GM19043 (cell line): ENCODE measurements at regions not wholly inside any gene's neighbourhood (a gene's known extent, or its start where the extent isn't known, plus 50 kb on each side); places are given as distances from the start of the nearest gene placed in this dataset.
"Not testable (repeated sequence)": the region's sequence is repeated elsewhere in the genome, so short reads cannot be mapped to it uniquely, and the experiment has no call there.

Source experiments
- ATAC-seq: cut with Tn5 transposase; IDR thresholded peaks from one replicate; pipeline ENCODE4 v1.9.1; 2021; ENCODE audit warnings: low read depth; ENCODE audit not compliant: unreplicated experiment

DNA sequence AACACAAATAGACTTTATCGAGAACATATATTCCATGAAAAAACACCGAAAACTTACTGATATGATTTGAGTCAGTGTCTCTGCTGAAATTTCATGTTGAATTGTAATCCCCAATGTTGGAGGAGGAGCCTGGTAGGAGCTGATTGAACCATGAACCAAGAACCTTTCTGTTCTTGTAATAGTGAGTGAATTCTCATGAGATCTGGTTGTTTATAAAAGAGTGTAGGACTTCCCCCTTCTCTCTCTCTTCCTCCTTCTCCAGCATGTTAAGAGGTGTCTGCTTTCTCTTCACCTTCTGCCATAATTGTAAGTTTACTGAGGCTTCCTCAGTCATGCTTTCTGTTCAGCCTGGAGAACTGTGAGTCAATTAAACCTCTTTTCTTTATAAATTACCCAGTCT, 1289.3 kb upstream of the CITED2 start:
- ATAC-seq: no peak

DNA sequence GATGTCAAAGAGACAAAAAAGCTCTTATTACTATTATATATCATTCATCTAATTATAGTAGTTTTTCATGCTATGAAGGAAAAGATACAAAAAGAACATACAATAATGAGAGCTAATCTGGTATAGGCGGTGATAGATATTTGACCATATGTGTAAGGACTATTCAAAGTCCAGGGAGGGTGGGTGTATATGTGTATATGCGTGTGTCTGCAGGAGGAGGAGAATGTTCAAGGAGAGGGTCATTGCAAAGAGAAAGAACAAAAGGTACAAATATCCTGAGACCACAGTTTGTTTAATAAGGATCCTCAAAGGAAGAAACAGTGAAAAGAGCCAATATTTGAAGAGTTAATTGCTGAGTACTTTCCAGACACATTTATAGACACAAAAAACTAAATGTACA, 1288.6 kb upstream of the CITED2 start:
- no peak for ATAC-seq

DNA sequence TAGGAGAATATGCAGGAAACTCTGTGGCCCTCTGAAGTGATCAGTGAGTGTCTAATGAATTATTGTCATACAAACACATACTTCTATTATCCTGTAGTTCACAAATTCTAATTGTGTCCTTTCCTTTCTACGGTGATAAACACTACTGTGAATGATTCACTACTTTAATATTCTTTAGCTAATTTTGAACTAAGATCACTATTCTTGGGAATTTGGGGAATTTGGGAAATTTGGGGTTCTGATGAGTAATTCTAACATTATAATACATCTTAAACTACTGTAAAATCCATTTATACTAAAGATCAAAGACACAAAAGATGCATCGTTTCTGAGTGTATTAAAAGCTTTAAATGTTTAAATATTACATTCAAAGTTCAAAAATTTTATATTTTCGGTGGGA, 1287.2 kb upstream of the CITED2 start:
- ATAC-seq: no peak

DNA sequence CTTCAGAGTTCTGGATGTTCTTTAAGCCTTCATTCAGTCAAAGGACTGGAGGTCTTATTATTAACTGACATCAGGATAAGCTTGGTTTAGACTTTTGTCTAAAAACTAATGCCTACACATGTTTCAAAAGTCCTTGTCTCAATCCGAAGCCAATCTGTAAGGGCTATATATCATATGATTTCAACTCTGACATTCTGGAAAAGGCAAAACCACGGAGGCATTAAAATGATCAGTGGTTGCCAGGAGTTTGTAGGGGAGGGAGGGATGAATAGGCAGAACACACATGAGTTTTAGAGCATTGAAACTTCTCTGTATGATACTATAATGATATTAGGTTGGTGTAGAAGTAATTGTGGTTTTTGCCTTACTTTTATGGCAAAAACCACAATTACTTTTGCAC, 1285.8 kb upstream of the CITED2 start:
- no peak for ATAC-seq

DNA sequence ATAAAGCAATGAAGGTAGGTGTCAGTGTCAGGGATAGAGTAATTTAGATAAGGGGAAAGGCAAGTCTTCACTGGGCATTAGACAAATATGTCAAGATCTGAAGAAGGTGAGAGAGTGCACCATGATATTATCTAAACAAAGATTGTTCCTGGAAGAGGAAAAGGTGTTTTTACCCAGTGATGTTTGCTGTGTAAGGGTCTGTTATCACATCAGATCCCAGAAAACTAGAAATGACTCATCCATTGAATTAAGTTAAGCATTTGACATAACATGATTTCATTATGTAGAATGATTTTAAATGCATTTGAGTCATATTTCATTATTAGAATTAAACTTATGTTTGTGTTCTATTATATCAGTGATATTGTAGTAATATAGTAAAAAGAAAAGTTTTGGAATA, 1279.5 kb upstream of the CITED2 start:
- ATAC-seq: no peak

DNA sequence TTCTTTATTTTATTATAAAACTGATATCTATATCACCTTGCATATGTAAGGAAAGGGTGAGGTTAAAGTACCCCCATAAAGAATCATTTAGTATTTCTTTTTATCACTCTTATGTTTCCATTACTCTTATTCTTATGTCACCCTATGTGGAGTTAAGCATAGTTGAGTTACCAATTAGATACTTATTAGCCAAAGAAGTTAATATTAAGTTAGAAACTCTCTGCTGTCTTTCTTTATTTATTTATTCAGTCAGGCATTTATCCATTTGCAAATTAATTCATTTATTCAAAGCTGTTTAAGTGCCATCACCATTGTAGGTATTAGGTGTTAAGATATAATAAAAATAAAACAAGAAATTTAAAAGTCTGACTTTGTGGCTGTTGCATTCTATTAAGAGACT, 1279.1 kb upstream of the CITED2 start:
- no peak for ATAC-seq

DNA sequence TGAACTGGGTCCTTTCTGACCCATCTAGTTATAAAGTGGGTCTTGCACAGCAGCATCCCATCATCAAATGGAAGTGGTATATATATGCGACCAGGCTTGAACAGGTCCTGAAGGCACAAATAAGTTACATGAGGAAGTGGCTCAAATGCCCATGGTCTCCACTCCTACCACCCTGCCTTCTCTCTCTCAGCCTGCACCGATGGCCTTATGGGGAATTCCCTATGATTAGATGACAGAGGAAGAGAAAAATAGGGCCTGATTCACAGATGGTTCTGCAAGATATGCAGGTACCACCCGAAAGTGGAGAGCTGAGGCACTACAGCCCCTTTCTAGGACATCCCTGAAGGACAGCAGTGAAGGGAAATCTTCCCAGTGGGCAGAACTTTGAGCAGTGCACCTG, 1275.1 kb upstream of the CITED2 start:
- ATAC-seq: not testable (repeated sequence)

DNA sequence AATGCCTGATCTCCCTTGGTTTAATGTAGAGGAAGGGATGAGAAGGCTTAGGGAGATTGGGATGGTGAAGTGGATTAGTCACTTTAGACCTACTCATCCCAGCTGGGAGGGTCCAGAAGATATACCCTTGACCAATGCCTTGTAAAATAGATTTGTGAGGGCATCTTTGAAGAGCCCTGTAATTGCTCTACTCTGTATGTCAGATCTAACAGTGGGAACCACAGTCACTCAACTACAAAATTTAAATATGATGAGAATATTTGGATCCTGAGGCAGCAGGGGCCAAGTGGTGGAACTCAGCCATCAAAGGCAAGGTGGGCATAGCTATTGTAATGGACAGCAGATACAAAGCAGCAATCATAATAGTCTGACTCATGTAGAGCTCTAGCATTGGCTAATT, 1272.9 kb upstream of the CITED2 start:
- ATAC-seq: not testable (repeated sequence)

DNA sequence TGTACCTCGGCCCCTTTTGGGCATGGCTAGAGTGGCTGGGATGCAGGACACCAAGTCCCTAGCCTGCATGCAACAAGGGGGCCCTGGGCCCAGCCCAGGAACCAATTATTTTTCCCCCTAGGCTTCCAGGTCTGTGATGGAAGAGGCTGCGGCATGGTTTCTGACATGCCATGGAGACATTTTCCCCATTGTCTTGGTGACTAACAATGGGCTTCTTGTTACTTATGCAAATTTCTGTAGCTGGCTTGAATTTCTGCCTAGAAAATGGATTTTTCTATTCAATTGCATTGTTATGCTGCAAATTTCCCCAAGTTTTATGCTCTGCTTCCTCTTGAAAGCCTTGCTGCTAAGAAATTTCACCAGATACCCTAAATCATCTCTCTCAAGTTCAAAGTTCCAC, 1269.6 kb upstream of the CITED2 start:
- ATAC-seq: no peak

DNA sequence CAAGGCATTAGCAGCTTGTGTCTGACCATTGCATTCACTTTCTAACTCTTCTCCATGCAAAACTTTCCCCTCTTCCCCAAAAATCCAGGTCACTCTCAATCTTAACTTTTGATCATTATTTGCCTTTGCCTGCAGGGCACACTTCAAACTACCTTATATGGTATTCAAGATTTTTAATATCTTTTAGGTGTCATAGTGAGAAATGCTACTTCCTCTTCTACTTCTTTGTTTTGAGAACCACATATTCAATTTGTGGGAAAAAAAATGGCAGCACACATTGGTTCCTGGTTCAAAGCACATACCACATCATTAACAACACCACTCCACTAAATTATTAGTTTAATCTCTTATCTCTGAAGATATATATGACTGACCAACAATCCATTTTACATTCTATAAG, 1267.0 kb upstream of the CITED2 start:
- peak; percentile 85 for ATAC-seq

DNA sequence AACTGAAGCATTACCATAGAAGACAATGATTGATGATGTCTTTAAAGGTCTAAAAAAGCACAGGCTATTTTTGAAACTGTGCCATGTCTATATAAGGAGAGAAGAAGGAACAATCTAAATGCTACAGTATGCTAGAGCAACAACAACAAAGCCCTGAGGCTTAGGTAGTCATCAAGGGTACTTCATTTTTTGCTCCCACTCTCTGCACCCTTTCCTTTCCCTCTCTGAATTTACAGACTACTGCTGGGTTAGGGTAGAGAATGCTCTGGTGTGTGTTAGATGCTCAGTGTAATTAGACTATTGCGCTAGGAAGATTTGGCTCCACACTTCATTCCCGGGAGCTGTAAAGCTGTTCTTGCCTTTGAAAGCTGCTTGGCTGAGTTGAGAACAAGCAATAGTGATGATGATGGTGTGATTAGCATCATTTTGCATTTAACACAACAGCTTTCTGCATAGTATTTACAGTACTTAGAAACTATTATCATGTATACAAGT, 1262.5 kb upstream of the CITED2 start:
- ATAC-seq: no peak

DNA sequence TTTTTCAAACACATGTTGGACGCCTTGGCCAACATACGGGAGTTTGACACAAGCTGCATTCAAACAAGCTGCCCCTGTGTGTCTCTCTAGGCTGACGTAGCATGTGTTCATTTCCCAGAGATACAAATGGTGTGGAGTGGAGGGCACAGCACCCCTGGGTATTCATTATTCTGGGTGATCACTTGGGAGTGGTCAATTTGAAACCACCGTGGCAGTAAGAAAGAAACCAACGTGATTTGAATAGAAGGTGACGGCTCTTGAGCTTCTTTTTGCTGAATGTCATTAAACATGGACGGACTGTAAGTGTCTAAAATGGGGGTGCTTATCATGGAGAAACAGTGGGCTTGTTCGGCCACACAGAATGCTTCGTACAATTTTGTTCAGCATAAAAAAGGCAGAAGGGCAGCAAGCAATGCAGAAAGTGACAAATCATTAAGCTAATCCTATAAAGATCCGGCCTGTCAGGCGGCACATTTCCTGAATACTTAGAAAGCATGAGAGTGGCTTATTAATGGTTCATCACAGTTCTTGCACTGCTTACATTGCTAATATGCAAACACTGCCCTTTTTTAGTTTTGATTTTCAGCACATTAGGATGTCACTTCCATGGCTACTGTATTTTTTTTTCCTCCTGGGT, 1261.9 kb upstream of the CITED2 start:
- no peak for ATAC-seq

DNA sequence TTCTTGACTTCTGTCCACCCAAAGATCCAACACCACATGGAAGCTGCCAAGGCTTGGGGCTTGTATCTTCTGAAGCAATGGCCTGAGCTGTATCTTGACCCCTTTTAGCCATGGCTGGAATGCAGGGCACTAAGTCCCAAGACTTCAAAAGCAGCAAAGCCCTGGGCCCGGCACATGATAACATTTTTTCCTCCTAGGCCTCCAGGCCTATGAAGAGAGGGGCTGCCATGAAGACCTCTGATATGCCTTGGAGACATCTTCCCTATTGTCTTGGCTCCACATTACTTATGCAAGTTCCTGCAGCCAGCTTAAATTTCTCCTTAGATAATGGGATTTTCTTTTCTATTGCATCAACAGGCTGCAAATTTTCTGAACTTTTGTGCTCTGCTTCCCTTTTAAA, 1252.6 kb upstream of the CITED2 start:
- no peak for ATAC-seq

DNA sequence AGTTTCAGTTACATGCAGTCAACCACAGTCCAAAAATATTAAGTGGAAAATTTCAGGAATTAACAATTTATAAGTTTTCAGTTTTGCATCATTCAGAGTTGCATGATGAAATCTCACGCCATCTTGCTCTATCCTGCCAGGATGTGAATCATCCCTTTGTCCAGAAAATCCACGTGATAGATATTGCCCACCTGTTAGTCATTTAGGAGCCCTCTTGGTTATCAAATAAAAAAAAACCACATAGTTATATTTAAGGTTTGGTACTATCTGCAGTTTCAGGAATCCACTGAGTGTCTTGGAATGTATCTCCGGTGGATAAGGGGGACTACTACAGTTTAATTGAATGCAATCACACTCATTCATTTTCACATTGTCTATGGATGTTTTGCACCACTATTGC, 1249.0 kb upstream of the CITED2 start:
- no peak for ATAC-seq

DNA sequence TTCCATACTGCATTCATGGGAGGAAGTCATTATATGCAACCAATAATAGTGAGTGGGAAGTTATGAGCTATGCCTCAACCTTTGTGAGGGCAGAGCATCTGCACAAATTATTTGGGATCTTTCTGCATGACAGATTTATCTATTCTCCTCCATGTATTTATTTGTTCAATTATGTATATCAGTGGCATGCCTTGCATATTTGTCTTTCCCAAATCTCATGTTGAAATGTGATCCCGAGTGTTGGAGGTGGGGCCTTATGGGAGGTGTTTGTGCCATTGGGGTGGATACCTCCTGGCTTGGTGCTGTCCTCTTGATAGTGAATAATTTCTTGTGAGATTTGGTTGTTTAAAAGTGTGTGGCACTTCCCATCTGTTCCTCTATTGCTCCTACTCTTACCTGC, 1246.0 kb upstream of the CITED2 start:
- no peak for ATAC-seq

DNA sequence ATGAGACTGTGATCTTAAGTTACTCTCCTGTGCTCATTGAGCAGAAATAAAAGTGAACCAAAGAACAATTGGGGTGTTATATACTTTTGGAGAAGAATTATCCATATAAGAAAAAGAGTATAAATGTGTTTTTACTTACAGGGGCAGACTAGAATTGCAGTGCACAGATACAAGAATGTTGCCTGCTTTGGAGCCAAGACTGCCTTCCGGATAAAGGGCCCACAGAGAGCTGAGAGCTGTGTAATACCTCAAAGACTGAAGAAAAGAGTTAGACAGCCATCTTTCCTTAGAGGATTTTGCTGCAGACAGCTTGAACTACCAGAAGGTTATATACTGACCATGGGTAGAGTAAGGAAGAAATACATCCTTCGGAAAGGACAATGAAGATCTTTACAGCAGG, 1235.5 kb upstream of the CITED2 start:
- ATAC-seq: no peak

DNA sequence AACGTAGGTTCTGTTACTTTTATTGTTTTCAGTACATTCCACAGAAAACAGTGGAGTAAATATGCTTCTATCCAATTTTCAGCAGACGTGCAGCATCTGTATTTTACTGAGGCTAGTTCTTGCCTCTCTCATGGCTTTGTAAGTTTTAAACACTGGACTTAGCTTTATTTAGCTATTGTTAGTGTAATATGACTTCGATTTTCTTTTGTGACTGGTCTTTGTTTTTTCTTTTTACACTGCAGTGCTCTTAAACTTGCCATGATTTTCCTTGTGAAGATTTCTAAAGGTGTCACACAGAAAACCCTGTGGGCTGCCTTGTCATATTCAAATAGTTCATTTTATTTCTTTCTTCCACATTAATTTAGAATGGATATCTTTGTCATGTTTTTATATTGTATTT, 1234.9 kb upstream of the CITED2 start:
- ATAC-seq: no peak

DNA sequence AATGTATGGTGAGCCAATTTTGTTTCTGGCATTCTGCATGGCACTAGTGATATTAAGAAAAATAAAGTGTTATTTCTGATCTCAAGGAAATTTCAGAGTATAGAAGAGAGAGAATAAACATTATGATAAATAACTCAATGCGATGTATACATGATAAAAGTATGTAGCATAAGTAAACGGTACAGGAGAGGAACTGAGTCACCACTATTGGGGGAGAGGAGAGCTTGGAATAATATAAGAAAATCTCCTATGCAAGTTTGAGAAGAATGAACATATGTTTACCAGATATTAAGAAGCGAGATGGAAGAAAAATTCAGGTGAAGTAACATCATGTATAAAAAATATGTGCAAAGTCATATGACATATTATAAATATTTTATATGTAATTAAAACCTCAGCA, 1230.3 kb upstream of the CITED2 start:
- ATAC-seq: no peak

DNA sequence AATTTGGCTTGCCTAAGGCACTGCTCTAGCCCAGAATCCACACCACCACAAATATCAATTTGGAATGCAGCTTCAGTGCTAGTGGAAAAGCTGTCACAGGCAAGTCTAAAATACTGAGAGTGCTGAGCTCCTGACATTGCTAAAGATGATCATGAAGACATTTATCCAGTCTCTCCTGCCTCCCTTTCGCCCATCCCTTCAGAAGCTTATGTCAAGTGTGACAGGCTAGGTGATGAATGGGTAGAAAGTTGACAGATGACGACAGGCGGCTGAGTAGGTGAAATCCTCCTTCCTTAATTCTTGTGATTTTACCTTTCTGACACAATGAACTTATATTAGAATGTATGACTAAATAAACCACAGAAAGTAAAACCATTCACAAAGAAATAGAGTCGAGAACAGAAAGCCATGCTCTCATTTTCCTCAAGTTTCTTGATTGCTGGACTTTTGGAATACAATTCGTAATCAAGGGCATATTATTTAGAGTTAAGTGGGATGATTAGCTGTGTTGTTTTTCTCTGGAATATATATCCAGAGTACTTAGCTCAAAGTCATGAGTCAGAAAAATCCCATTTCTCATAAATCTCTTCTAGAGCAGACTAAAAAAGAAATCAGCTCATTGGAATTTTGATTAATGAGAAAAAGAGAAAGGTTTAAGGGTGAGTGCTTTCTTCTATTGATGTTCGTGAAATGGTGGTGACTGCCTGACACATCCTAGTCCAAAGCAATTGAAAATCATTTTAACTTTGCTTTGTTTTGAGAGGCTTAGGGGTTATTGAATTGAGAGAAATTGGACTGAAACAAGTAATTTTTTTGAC, 1228.2 kb upstream of the CITED2 start:
- no peak for ATAC-seq

DNA sequence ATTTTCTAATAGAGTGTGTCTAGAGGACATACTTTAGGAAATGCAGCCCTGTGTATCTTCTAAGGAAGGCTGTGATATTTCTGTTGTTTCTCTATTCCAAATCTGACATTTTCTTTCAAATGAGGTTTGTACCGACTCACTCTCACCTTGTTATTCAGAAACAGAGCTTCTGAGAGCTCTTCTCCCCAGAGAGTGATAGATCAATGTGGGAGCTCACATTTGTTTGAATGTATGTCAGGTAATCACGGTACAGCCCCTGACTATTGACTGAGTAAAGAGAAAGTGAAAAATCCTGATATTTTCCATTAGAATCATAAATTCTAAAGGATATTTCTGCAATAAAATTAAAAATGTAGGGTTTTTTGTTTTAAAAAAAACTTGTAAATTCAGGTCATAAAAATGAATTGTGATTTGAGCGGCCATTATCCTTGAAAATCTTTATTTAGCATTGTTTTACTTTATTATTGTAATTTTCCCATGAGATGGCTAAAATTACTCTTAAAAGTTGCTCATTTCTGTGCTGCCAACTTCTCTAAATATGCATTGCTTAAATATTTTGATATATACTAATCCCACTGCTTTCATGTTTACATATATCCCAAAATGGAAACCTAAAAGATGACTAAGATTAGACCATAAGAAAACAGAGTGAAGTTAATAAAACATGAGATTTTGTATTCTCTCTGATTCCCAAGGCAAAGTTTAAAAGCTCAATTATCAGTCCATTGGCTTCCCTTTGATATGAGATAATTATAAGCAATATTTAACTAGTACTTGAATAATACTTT, 1226.8 kb upstream of the CITED2 start:
- ATAC-seq: no peak

DNA sequence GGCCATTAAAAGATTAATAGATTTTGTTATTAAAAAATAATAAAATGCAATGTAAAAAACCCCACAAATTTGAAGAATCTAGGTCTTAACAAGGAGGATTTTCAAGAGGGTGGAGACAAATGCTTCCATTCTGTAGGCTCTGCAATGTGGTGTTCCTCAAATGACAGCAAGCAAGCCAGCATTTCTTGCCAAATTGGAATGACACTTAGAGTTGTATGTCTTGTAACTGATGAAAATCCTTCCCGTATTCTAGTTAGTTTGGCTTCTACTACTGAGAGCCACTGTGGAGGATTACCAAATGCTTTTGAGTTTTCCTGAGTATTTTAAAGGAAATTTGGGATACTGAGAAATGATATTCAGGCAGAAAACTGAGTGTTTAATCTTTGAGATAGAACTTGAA, 1225.5 kb upstream of the CITED2 start:
- no peak for ATAC-seq
